SU-DHL-6 (cell line): ENCODE measurements at regions not wholly inside any gene's neighbourhood (a gene's known extent, or its start where the extent isn't known, plus 50 kb on each side); places are given as distances from the start of the nearest gene placed in this dataset.

Experiments used
- H2AFZ ChIP-seq: fragments of 200-600 bp; sonication (generic); 2 replicates; pipeline ENCODE4 v1.6.1; 2014; ENCODE audit warnings: low read depth, mild to moderate bottlenecking, moderate library complexity, mixed read lengths, antibody characterized with exemption, low read length; ENCODE audit not compliant: severe bottlenecking
- H3F3A ChIP-seq: fragments of 200-600 bp; shearing (Covaris generic); 2 replicates; pipeline ENCODE4 v1.6.0; 2016; ENCODE audit warnings: antibody characterized with exemption, mild to moderate bottlenecking; ENCODE audit not compliant: insufficient read depth
- H3K27ac ChIP-seq: fragments of 200-600 bp; sonication (generic); 2 replicates; pipeline ENCODE4 v1.5.1; 2016; ENCODE audit warnings: low read depth, mild to moderate bottlenecking, low read length, moderate library complexity, mixed read lengths
- H3K27me3 ChIP-seq: fragments of 200-600 bp; sonication (generic), shearing (Covaris generic); 2 replicates; pipeline ENCODE4 v1.6.0; 2014; ENCODE audit warnings: mild to moderate bottlenecking, low read length
- H3K36me3 ChIP-seq: fragments of 200-600 bp; sonication (generic); 2 replicates; pipeline ENCODE4 v1.6.1; 2014; ENCODE audit warnings: mild to moderate bottlenecking, low read length, mixed read lengths
- H3K4me2 ChIP-seq: fragments of 300-600, 200-600 bp; shearing (Covaris generic), sonication (generic); 2 replicates; pipeline ENCODE4 v1.6.0; 2014; ENCODE audit warnings: low read length, low read depth, mild to moderate bottlenecking; ENCODE audit not compliant: poor library complexity, severe bottlenecking
- H3K4me3 ChIP-seq: fragments of 200-600 bp; sonication (generic); 2 replicates; pipeline ENCODE4 v1.5.1; 2014; ENCODE audit warnings: antibody characterized with exemption, low read length, mild to moderate bottlenecking, mixed read lengths; ENCODE audit not compliant: insufficient read depth, poor library complexity, severe bottlenecking
- H3K79me2 ChIP-seq: fragments of 200-600 bp; sonication (generic); 2 replicates; pipeline ENCODE4 v1.6.1; 2014; ENCODE audit warnings: mild to moderate bottlenecking, low read length, moderate library complexity; ENCODE audit not compliant: insufficient read depth
- H3K9ac ChIP-seq: fragments of 200-600 bp; sonication (generic); 2 replicates; pipeline ENCODE4 v1.7.0; 2014; ENCODE audit warnings: mild to moderate bottlenecking, low read length
- H3K9me2 ChIP-seq: fragments of 200-600 bp; sonication (generic); replicated peaks from 2 replicates; pipeline ENCODE4 v1.6.1; 2014; ENCODE audit warnings: low read length; ENCODE audit not compliant: insufficient read depth
- H3K9me3 ChIP-seq: fragments of 200-600 bp; sonication (generic); 2 replicates; pipeline ENCODE4 v1.6.1; 2014; ENCODE audit warnings: low read length, mixed read lengths; ENCODE audit not compliant: insufficient read depth
- H4K20me1 ChIP-seq: fragments of 200-600 bp; sonication (generic); 2 replicates; pipeline ENCODE4 v1.6.1; 2014; ENCODE audit warnings: low read depth, mild to moderate bottlenecking, antibody characterized with exemption, low read length, moderate library complexity, mixed read lengths
- EZH2phosphoT487 ChIP-seq: fragments of 200-600 bp; sonication (generic), shearing (Covaris generic); conservative IDR thresholded peaks from 2 replicates; pipeline ENCODE4 v1.6.1; 2018; ENCODE audit warnings: mild to moderate bottlenecking, antibody characterized with exemption, low read length, moderate library complexity, mixed read lengths
- TF ChIP-seq, protein P1 (sequence below): fragments of 200-600 bp; sonication (generic); IDR thresholded peaks from one replicate; pipeline ENCODE4 v1.5.1; 2017; ENCODE audit warnings: antibody characterized with exemption, mild to moderate bottlenecking, low read length, moderate library complexity; ENCODE audit not compliant: insufficient read depth, poor library complexity, severe bottlenecking

DNA sequence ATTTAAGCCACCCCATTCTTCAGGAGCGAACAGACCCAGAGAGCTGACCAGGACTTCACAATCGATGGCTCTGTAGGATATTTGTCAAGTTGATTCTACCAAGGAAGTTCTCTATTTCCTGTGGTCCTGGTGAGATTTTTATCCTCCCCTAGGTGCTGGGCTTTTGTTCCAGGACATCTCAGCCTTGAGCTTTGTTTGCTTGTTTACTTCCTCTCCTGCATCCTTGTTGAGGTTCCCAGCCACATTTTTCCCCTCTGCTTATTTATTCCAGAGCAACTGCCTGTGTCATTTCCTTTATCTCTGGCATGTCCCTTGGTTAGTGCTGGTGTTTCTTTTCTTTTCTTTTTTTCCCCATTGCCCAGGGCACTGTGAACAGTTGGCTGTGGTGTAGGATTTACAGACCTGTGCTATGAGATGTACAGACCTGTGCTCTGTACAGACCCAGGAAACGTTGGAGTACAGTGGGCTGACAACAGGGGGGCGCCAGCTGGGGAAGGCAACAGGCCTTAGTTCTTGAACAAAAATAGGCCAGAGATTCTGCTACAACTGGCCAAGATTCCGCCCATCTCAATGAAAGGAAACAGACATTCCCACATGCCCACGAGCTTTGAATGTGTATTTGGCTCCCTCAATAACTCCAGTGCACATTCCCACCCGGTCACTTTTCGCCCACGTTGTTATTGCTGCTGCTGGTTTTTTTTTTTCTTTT lies 235.9 kb upstream of the DDI1 start:
- no peaks in the 10 kb centered on the region for H3K27me3 ChIP-seq
- no peak overlapping the region for H3K4me2 ChIP-seq
- no peaks in the 10 kb centered on the region for H3K79me2 ChIP-seq
- no peak overlapping the region for H2AFZ ChIP-seq
- H3K9me2 ChIP-seq: no peaks in the 10 kb centered on the region
- H3F3A ChIP-seq: no peaks in the 10 kb centered on the region
- no peaks in the 10 kb centered on the region for H3K36me3 ChIP-seq
- no peaks in the 10 kb centered on the region for H3K9me3 ChIP-seq
- H3K9ac ChIP-seq: no peak overlapping the region
- no peak overlapping the region for H3K4me3 ChIP-seq
- H3K27ac ChIP-seq: no peak overlapping the region
- H4K20me1 ChIP-seq: no peaks in the 10 kb centered on the region
- no peak for TF ChIP-seq EZH2phosphoT487
- TF ChIP-seq, protein P1, sequence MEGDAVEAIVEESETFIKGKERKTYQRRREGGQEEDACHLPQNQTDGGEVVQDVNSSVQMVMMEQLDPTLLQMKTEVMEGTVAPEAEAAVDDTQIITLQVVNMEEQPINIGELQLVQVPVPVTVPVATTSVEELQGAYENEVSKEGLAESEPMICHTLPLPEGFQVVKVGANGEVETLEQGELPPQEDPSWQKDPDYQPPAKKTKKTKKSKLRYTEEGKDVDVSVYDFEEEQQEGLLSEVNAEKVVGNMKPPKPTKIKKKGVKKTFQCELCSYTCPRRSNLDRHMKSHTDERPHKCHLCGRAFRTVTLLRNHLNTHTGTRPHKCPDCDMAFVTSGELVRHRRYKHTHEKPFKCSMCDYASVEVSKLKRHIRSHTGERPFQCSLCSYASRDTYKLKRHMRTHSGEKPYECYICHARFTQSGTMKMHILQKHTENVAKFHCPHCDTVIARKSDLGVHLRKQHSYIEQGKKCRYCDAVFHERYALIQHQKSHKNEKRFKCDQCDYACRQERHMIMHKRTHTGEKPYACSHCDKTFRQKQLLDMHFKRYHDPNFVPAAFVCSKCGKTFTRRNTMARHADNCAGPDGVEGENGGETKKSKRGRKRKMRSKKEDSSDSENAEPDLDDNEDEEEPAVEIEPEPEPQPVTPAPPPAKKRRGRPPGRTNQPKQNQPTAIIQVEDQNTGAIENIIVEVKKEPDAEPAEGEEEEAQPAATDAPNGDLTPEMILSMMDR: no peak

DNA sequence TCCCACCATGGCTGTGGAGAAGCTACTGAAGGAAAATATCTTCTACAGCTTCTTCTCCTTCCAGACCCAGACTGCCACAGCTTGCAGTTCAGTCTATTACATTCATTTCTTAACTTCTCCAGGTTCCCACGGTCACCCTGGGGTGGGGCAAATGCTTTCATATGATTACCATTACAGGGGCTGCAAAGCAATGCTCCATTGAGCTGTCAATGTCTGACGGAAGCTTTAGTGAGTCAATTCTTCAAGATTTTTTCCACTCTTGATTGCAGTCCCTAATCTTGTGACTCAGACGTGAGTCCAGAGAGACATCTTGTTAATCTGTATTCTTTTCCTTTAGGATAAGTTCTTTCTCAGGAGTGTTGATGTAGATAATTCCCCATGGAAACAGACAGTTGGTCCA lies 233.4 kb upstream of the DDI1 start:
- H3K4me2 ChIP-seq: no peak overlapping the region
- no peaks in the 10 kb centered on the region for H3K27me3 ChIP-seq
- H4K20me1 ChIP-seq: no peaks in the 10 kb centered on the region
- H3K4me3 ChIP-seq: no peak overlapping the region
- TF ChIP-seq, protein P1: no peak
- no peak for TF ChIP-seq EZH2phosphoT487
- no peaks in the 10 kb centered on the region for H3K9me3 ChIP-seq
- H3K27ac ChIP-seq: no peak overlapping the region
- H3K79me2 ChIP-seq: no peaks in the 10 kb centered on the region
- no peaks in the 10 kb centered on the region for H3K36me3 ChIP-seq
- H2AFZ ChIP-seq: no peak overlapping the region
- no peaks in the 10 kb centered on the region for H3F3A ChIP-seq
- no peak overlapping the region for H3K9ac ChIP-seq
- H3K9me2 ChIP-seq: no peaks in the 10 kb centered on the region

DNA sequence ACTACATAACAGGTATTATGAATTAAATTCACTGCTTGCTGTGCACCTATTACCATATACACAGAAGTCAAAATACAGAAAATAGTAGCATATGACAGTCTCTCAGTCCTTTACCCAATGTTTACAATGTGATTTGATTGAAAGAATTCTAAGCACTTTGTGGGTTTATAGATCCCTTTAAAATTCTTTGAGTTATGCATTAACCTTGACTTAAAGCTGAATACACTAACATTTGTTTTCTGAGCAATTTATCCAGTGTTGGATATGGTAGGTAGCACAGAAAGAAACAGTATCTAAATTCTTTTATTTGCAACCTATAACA lies 230.8 kb upstream of the DDI1 start:
- Histone ChIP-seq H3F3A (no peaks in the 10 kb centered on the region), H3K9me2 (no peaks in the 10 kb centered on the region), H3K36me3 (no peaks in the 10 kb centered on the region), H4K20me1 (no peaks in the 10 kb centered on the region), H3K4me3 (no peak overlapping the region), H3K9ac (no peak overlapping the region), H3K79me2 (no peaks in the 10 kb centered on the region), H2AFZ (no peak overlapping the region), H3K27ac (no peak overlapping the region), H3K27me3 (no peaks in the 10 kb centered on the region), H3K9me3 (no peaks in the 10 kb centered on the region), H3K4me2 (no peak overlapping the region)
- TF ChIP-seq, protein P1: no peak
- TF ChIP-seq EZH2phosphoT487: no peak
